Endothelial cell (in vitro differentiated cells): ENCODE measurements at regions not wholly inside any gene's neighbourhood (a gene's known extent, or its start where the extent isn't known, plus 50 kb on each side); places are given as distances from the start of the nearest gene placed in this dataset.

Experiments
- DNase-seq: peaks from one replicate; pipeline ENCODE4 v3.0.0; 2021; ENCODE audit warnings: low spot score
- H3K27ac Mint-ChIP-seq: one replicate; pipeline ENCODE4 v1.8.0; 2021; ENCODE audit warnings: mixed read lengths, inconsistent platforms; ENCODE audit not compliant: unreplicated experiment
- H3K27me3 Mint-ChIP-seq: one replicate; pipeline ENCODE4 v1.8.0; 2021; ENCODE audit warnings: mild to moderate bottlenecking, moderate library complexity, mixed read lengths, inconsistent platforms; ENCODE audit not compliant: unreplicated experiment
- H3K36me3 Mint-ChIP-seq: one replicate; pipeline ENCODE4 v1.8.0; 2021; ENCODE audit warnings: mild to moderate bottlenecking, low read depth, mixed read lengths, inconsistent platforms; ENCODE audit not compliant: unreplicated experiment
- H3K4me1 Mint-ChIP-seq: one replicate; pipeline ENCODE4 v1.8.0; 2021; ENCODE audit warnings: mild to moderate bottlenecking, mixed read lengths, inconsistent platforms; ENCODE audit not compliant: unreplicated experiment
- H3K4me3 Mint-ChIP-seq: one replicate; pipeline ENCODE4 v1.8.0; 2021; ENCODE audit warnings: mild to moderate bottlenecking, mixed read lengths, inconsistent platforms; ENCODE audit not compliant: unreplicated experiment
- H3K9me3 Mint-ChIP-seq: one replicate; pipeline ENCODE4 v1.8.0; 2021; ENCODE audit warnings: mixed read lengths, inconsistent platforms; ENCODE audit not compliant: unreplicated experiment
- TF ChIP-seq, protein P1 (sequence below): fragments of 200-600 bp; sonication (generic); IDR thresholded peaks from one replicate; pipeline ENCODE4 v1.5.0; 2021; ENCODE audit warnings: antibody characterized with exemption; ENCODE audit not compliant: unreplicated experiment

DNA sequence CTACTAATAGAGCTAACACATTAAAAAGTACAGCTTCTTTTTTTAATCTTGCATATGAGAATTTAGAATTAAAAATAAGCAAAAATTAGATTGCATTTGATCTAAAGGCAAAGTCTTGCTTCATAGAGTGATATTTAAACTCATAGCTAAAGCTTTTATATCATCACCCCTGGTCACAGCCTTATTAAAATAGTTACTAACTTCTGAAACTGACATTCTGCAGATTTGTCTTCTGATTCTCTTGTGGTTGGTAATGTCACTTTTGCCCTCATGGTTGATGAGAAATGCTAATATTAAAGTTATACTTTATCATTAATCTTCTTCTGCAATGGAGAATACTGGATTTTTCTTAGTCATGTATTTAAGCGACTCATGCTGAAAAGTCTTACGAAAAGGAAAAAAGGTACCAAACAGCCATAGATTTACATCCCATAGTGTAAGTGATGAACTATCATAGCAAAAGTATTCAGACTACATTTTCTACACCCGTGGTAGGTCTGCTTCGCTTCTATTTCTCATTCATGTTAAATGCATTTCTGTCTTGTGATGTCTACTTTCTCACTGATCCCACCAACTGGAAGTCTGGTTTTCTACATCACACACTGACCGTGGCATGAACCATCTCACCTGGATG, 330.5 kb upstream of the B3GALT2 start:
- H3K36me3 Mint-ChIP-seq, result no peaks in the 10 kb centered on the region
- H3K27ac Mint-ChIP-seq, result no peak overlapping the region
- no peaks in the 10 kb centered on the region for H3K27me3 Mint-ChIP-seq
- TF ChIP-seq, protein P1, sequence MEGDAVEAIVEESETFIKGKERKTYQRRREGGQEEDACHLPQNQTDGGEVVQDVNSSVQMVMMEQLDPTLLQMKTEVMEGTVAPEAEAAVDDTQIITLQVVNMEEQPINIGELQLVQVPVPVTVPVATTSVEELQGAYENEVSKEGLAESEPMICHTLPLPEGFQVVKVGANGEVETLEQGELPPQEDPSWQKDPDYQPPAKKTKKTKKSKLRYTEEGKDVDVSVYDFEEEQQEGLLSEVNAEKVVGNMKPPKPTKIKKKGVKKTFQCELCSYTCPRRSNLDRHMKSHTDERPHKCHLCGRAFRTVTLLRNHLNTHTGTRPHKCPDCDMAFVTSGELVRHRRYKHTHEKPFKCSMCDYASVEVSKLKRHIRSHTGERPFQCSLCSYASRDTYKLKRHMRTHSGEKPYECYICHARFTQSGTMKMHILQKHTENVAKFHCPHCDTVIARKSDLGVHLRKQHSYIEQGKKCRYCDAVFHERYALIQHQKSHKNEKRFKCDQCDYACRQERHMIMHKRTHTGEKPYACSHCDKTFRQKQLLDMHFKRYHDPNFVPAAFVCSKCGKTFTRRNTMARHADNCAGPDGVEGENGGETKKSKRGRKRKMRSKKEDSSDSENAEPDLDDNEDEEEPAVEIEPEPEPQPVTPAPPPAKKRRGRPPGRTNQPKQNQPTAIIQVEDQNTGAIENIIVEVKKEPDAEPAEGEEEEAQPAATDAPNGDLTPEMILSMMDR, result no peak
- no peaks in the 10 kb centered on the region for H3K9me3 Mint-ChIP-seq
- H3K4me3 Mint-ChIP-seq, result no peak overlapping the region
- no peak for DNase-seq
- H3K4me1 Mint-ChIP-seq, result no peaks in the 10 kb centered on the region

DNA sequence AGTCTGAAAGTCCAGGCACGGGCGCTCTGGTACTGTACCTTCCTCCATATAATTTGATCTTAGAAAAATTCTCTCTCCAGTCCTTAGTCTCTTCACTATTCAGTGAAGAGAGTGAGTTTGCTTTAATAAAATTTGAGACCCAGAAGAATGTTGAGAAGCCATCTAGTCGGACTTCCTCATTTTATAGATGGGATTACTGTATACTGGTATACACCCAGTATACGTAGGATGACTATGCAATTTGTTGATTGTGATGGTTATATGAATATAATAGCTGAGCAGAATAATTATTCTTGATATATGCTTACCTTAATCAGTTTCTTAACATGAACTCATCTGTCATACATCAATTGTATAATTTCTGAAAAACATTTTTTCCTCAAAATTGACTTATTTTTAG, 328.0 kb upstream of the B3GALT2 start:
- Mint-ChIP-seq H3K4me1 (no peaks in the 10 kb centered on the region), H3K9me3 (no peaks in the 10 kb centered on the region), H3K27me3 (no peaks in the 10 kb centered on the region)

GRCh38 chr1:193513032-193513431, 326.6 kb upstream of the B3GALT2 start:
- H3K4me3 Mint-ChIP-seq, result no peak overlapping the region
- TF ChIP-seq, protein P1, result no peak
- no peaks in the 10 kb centered on the region for H3K4me1 Mint-ChIP-seq
- peaks cover 2% of the 10 kb centered on the region for H3K27me3 Mint-ChIP-seq
- H3K9me3 Mint-ChIP-seq, result no peaks in the 10 kb centered on the region
- H3K36me3 Mint-ChIP-seq, result no peaks in the 10 kb centered on the region
- H3K27ac Mint-ChIP-seq, result no peak overlapping the region
- DNase-seq, result no peak

More for the DNA sequence above, 328.0 kb upstream of the B3GALT2 start:
- Mint-ChIP-seq H3K27ac (no peak overlapping the region), H3K4me3 (no peak overlapping the region), H3K36me3 (no peaks in the 10 kb centered on the region)
- TF ChIP-seq, protein P1, result no peak
- no peak for DNase-seq

- DNase-seq, result no peak
- Mint-ChIP-seq H3K4me1 (no peaks in the 10 kb centered on the region), H3K27me3 (peaks cover 3% of the 10 kb centered on the region), H3K27ac (no peak overlapping the region), H3K9me3 (no peaks in the 10 kb centered on the region), H3K4me3 (no peak overlapping the region), H3K36me3 (no peaks in the 10 kb centered on the region)
- TF ChIP-seq, protein P1, result no peak
Observed at GRCh38 chr1:193504920-193505319, 318.5 kb upstream of the B3GALT2 start.

DNA sequence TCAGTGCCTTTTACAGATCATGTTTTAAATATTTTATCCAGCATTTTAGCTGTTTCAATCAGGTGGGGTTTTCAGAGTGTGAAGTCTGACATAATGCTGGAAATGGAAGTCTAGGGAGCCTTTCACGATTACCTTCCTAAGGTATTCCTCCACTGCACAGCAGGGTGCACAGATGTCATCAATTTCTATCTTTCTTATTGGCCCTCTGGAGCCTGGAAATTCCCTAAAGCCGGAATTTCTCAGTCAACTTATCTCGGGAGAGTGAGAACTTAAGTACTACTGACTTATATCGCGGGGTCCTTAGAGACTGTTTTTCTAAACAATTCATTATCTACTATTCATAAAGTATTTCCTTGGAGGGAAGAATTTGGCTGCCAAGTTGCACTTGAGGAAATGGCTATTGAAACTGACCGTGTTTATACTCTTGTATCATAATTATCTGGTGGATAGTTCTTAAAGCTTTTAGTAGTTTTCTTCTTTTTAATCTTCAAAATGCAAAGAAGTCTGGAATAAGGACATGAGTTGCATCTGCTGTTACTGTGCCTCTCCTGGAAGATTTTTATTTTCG, 311.8 kb upstream of the B3GALT2 start:
- Mint-ChIP-seq H3K9me3 (no peaks in the 10 kb centered on the region), H3K27ac (no peak overlapping the region), H3K36me3 (no peaks in the 10 kb centered on the region), H3K4me3 (no peak overlapping the region), H3K27me3 (no peaks in the 10 kb centered on the region), H3K4me1 (no peaks in the 10 kb centered on the region)
- no peak for DNase-seq
- TF ChIP-seq, protein P1, result no peak
